ENCODE measurements at regions not wholly inside any gene's neighbourhood (a gene's known extent, or its start where the extent isn't known, plus 50 kb on each side); places are given as distances from the start of the nearest gene placed in this dataset.

DNA sequence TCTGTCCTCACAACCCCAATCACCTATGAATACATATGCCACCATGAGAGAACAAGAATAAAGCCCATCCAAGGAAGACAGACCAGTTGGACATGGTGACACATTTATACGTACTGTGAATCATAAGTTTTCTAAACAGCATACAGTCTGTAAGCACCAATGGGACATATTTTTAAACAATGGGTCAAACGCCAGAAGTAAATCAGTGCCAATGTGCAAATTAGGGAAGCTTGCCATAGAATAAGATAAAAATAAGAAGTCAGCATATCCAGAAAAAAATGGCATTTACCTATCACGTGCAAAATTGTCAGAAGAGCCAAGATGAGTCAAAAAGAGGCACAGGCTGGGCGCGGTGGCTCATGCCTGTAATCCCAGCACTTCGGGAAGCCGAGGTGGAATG lies 910.4 kb downstream of the SORCS1 start:
- DNase-seq = no peak
- Histone ChIP-seq H3K27ac (no peak overlapping the region), H3K4me1 (no peaks in the 10 kb centered on the region), H3K4me3 (no peak overlapping the region), H3K9me3 (no peaks in the 10 kb centered on the region), H3K27me3 (no peaks in the 10 kb centered on the region), H3K36me3 (no peaks in the 10 kb centered on the region)
- in situ Hi-C loops (cut with MboI; ENCODE audit: low pct_ligation_motif_present in 1 of 4, low pct_unique_long_range_greater_than_20kb in 1 of 4, low sequenced_read_pairs in 3 of 4) = no loop called here
- intact Hi-C loops (cut with DNase I; ENCODE audit: low total_unique reads) = no loop called here
- WGBS, 2 donors (ENCODE audit: low coverage in 1 of 2) = 77 to 79% methylated on average over 6 to 7 of the region's 7 CpGs
- TF ChIP-seq, protein P1, sequence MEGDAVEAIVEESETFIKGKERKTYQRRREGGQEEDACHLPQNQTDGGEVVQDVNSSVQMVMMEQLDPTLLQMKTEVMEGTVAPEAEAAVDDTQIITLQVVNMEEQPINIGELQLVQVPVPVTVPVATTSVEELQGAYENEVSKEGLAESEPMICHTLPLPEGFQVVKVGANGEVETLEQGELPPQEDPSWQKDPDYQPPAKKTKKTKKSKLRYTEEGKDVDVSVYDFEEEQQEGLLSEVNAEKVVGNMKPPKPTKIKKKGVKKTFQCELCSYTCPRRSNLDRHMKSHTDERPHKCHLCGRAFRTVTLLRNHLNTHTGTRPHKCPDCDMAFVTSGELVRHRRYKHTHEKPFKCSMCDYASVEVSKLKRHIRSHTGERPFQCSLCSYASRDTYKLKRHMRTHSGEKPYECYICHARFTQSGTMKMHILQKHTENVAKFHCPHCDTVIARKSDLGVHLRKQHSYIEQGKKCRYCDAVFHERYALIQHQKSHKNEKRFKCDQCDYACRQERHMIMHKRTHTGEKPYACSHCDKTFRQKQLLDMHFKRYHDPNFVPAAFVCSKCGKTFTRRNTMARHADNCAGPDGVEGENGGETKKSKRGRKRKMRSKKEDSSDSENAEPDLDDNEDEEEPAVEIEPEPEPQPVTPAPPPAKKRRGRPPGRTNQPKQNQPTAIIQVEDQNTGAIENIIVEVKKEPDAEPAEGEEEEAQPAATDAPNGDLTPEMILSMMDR (IDR thresholded peaks at IDR 0.05) = no peak
- TF ChIP-seq POLR2A (IDR thresholded peaks at IDR 0.05) (no peak), EP300 (IDR thresholded peaks at IDR 0.05; ENCODE audit: low read depth) (no peak), POLR2AphosphoS5 (IDR thresholded peaks at IDR 0.05) (no peak)

DNA sequence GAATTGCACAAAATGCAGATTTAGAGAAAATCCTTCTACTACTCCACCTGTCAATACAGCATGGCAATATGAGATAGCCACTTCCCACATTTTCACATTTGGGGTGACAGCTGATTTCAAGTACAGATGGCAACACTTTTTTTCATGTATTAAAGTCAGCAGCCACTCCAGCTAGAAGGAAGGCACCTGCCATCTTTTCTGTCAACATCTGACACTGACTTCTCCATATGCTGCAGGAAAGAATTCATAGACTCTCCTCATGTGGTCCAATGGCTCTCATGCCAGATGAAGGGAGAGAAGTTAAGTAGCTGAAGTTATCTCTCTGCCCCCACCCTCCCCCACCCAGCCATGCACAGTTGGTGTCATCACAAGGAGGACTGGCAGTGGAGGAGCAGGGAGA lies 912.0 kb downstream of the SORCS1 start:
- no peaks in the 10 kb centered on the region for H3K36me3 ChIP-seq
- in situ Hi-C loops (cut with MboI; ENCODE audit: low pct_ligation_motif_present in 1 of 4, low pct_unique_long_range_greater_than_20kb in 1 of 4, low sequenced_read_pairs in 3 of 4) = no loop called here
- H3K9me3 ChIP-seq = no peaks in the 10 kb centered on the region
- no peak for DNase-seq
- H3K27ac ChIP-seq = no peak overlapping the region
- no peaks in the 10 kb centered on the region for H3K4me1 ChIP-seq
- no peak overlapping the region for H3K4me3 ChIP-seq
- intact Hi-C loops (cut with DNase I; ENCODE audit: low total_unique reads) = no loop called here
- no peaks in the 10 kb centered on the region for H3K27me3 ChIP-seq
- TF ChIP-seq EP300 (IDR thresholded peaks at IDR 0.05; ENCODE audit: low read depth) = no peak
- TF ChIP-seq, protein P1 (IDR thresholded peaks at IDR 0.05) = no peak
- TF ChIP-seq POLR2AphosphoS5 (IDR thresholded peaks at IDR 0.05) = no peak
- no peak for TF ChIP-seq POLR2A (IDR thresholded peaks at IDR 0.05)

DNA sequence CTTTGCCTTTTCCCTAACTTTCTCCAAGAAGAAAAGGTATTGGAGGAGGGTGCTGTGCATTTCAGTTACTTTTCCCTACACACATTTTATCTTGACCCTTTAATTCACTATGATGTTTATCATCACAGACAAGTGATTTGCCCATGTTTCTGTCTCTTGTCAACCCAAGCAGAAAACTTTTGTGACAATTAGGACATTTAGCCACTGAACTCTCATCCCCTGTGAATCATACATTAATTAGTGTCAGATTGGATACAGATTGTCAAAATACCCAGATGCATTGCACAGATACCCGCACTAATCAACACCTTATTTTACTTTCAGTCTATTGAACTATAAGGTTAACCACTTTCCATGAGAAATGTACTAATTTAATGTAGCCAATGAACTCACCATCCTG lies 912.9 kb downstream of the SORCS1 start:
- 83 to 100% methylated on average over 1 of the region's 1 CpG for WGBS, 2 donors (ENCODE audit: low coverage in 1 of 2)
- Histone ChIP-seq H3K27me3 (no peaks in the 10 kb centered on the region), H3K4me3 (no peak overlapping the region), H3K4me1 (no peaks in the 10 kb centered on the region), H3K27ac (no peak overlapping the region), H3K9me3 (no peaks in the 10 kb centered on the region), H3K36me3 (no peaks in the 10 kb centered on the region)
- no peak for DNase-seq
- intact Hi-C loops (cut with DNase I; ENCODE audit: low total_unique reads) (no loop called here), in situ Hi-C loops (cut with MboI; ENCODE audit: low pct_ligation_motif_present in 1 of 4, low pct_unique_long_range_greater_than_20kb in 1 of 4, low sequenced_read_pairs in 3 of 4) (no loop called here)
- TF ChIP-seq, protein P1 (IDR thresholded peaks at IDR 0.05) = no peak
- TF ChIP-seq POLR2AphosphoS5 (IDR thresholded peaks at IDR 0.05) (no peak), EP300 (IDR thresholded peaks at IDR 0.05; ENCODE audit: low read depth) (no peak), POLR2A (IDR thresholded peaks at IDR 0.05) (no peak)

DNA sequence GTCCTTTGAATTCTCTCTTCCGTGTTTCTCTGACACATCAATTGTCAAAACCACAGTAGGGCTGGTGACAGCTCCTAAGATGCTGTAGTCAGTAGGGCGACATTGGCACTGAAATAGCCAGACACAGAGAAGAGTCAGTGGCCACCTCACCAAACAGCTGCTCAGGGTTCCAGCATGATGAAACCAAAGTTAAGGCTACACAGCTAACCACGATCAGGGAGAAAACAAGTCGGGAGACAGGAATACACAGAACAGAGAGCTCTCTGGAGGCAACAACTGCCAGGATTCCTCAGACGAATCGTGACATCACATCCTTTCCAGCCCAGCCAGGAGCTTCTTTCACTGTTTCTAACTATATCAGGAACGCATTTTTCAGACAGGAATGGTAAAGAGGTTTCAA lies 922.2 kb downstream of the SORCS1 start:
- H3K9me3 ChIP-seq = no peaks in the 10 kb centered on the region
- no peak for DNase-seq
- 55 to 75% methylated on average over 7 of the region's 7 CpGs for WGBS, 2 donors (ENCODE audit: low coverage in 1 of 2)
- H3K27ac ChIP-seq = no peak overlapping the region
- in situ Hi-C loops (cut with MboI; ENCODE audit: low pct_ligation_motif_present in 1 of 4, low pct_unique_long_range_greater_than_20kb in 1 of 4, low sequenced_read_pairs in 3 of 4) (no loop called here), intact Hi-C loops (cut with DNase I; ENCODE audit: low total_unique reads) (no loop called here)
- H3K27me3 ChIP-seq = no peaks in the 10 kb centered on the region
- no peak overlapping the region for H3K4me3 ChIP-seq
- H3K36me3 ChIP-seq = no peaks in the 10 kb centered on the region
- no peak for TF ChIP-seq POLR2AphosphoS5 (IDR thresholded peaks at IDR 0.05)
- TF ChIP-seq, protein P1 (IDR thresholded peaks at IDR 0.05) = no peak
- TF ChIP-seq EP300 (IDR thresholded peaks at IDR 0.05; ENCODE audit: low read depth) = no peak
- no peak for TF ChIP-seq POLR2A (IDR thresholded peaks at IDR 0.05)
- H3K4me1 ChIP-seq = no peaks in the 10 kb centered on the region
